H1 (cell line): ENCODE measurements at regions not wholly inside any gene's neighbourhood (a gene's known extent, or its start where the extent isn't known, plus 50 kb on each side); places are given as distances from the start of the nearest gene placed in this dataset.

Source experiments
- CTCF ChIA-PET: fragments of 300-600 bp; sonication (Branson Sonifier 250); formaldehyde crosslinking; loops from one replicate; lab custom pipeline; 2021; ENCODE audit not compliant: partially characterized antibody; lab: Charles Lee
- POLR2A ChIA-PET: fragments of 300-600 bp; sonication (Branson Sonifier 250); formaldehyde crosslinking; loops from one replicate; lab custom pipeline; 2021; ENCODE audit warnings: inconsistent platforms; ENCODE audit not compliant: partially characterized antibody; lab: Charles Lee
- DNase-seq, 2 experiments: peaks; one replicate each; pipeline versions ENCODE4 v3.0.0 to v3.0.0-alpha.2; 2010 to 2022; ENCODE audit warnings: low spot score in 2 of 2, low read depth in 1 of 2, mixed read lengths in 1 of 2
- FAIRE-seq: peaks from 2 replicates; lab custom pipeline; 2011; peaks lifted over from hg19 to GRCh38; lab: Jason Lieb, UNC
- H2AFZ ChIP-seq: 2 replicates; pipeline ENCODE4 v1.8.1; 2012; ENCODE audit warnings: low read length, inconsistent platforms
- H2AK5ac ChIP-seq: 2 replicates; pipeline ENCODE4 v1.6.1; 2013; ENCODE audit warnings: low read depth, low read length
- H2BK120ac ChIP-seq: replicated peaks from 2 replicates; pipeline ENCODE3; 2013; ENCODE audit warnings: low read depth, low read length, inconsistent platforms
- H2BK12ac ChIP-seq: 2 replicates; pipeline ENCODE4 v1.6.1; 2013; ENCODE audit warnings: low read depth, low read length
- H2BK15ac ChIP-seq: 2 replicates; pipeline ENCODE4 v1.6.1; 2013; ENCODE audit warnings: low read length
- H2BK20ac ChIP-seq: 2 replicates; pipeline ENCODE4 v1.6.1; 2013; ENCODE audit warnings: low read length
- H2BK5ac ChIP-seq: 2 replicates; pipeline ENCODE4 v1.6.1; 2013; ENCODE audit warnings: low read depth, low read length
- H3K14ac ChIP-seq: 2 replicates; pipeline ENCODE4 v1.6.1; 2013; ENCODE audit warnings: inconsistent platforms; ENCODE audit not compliant: insufficient read length
- H3K18ac ChIP-seq: 2 replicates; pipeline ENCODE4 v1.6.1; 2013; ENCODE audit warnings: low read length; ENCODE audit errors: extremely low read depth
- H3K23ac ChIP-seq: 2 replicates; pipeline ENCODE4 v1.6.1; 2013; ENCODE audit warnings: inconsistent platforms; ENCODE audit not compliant: insufficient read length
- H3K23me2 ChIP-seq: 2 replicates; pipeline ENCODE4 v1.6.1; 2013; ENCODE audit warnings: low read depth, low read length
- H3K27ac ChIP-seq: 2 replicates; pipeline ENCODE4 v1.6.1; 2011; ENCODE audit warnings: low read depth, low read length, inconsistent platforms
- H3K27me3 ChIP-seq, 4 experiments: replicated peaks in 1 of 4; 1 replicate in 1 of 4; 2 replicates in 3 of 4; pipeline versions ENCODE4 v1.6.1 to v1.8.1; 2011 to 2013; ENCODE audit warnings: low read length in 3 of 4, mild to moderate bottlenecking in 3 of 4, inconsistent platforms in 2 of 4, mixed read lengths in 2 of 4, moderate library complexity in 1 of 4; ENCODE audit not compliant: control insufficient read depth in 3 of 4, insufficient read depth in 3 of 4; ENCODE audit errors: extremely low read depth in 1 of 4
- H3K36me3 ChIP-seq, 4 experiments: 2 replicates each; pipeline versions ENCODE4 v1.6.1 to v1.8.1; 2011 to 2013; ENCODE audit warnings: mild to moderate bottlenecking in 4 of 4, low read length in 3 of 4, moderate library complexity in 2 of 4, control low read depth in 1 of 4, inconsistent platforms in 1 of 4; ENCODE audit not compliant: insufficient read depth in 4 of 4, control insufficient read depth in 2 of 4
- H3K4ac ChIP-seq: replicated peaks from 2 replicates; pipeline ENCODE3; 2013; ENCODE audit warnings: low read length, low read depth, mixed read lengths, inconsistent platforms; ENCODE audit not compliant: insufficient read length
- H3K4me1 ChIP-seq, 4 experiments: replicated peaks in 1 of 4; 1 replicate in 1 of 4; 2 replicates in 3 of 4; pipeline versions ENCODE4 v1.6.1 to v1.8.1; 2011 to 2013; ENCODE audit warnings: low read length in 3 of 4, inconsistent platforms in 2 of 4, mixed read lengths in 1 of 4; ENCODE audit not compliant: insufficient read depth in 4 of 4, control insufficient read depth in 3 of 4
- H3K4me2 ChIP-seq, 2 experiments: 2 replicates each; pipeline versions ENCODE4 v1.6.1 to v1.8.1; 2011 to 2013; ENCODE audit warnings: low read depth in 2 of 2, low read length in 2 of 2, control low read depth in 1 of 2, inconsistent platforms in 1 of 2, mild to moderate bottlenecking in 1 of 2; ENCODE audit not compliant: insufficient read depth in 1 of 2
- H3K4me3 ChIP-seq, 4 experiments: fragments of 200-600, 300-600 bp in 1 of 4; sonication (generic), shearing (Covaris generic), sonication (Bioruptor Twin) in 1 of 4; 2 replicates each; pipeline versions ENCODE4 v1.5.1 to v1.8.1; 2011 to 2016; ENCODE audit warnings: low read length in 4 of 4, low read depth in 3 of 4, control low read depth in 2 of 4, inconsistent platforms in 2 of 4, mild to moderate bottlenecking in 2 of 4, mixed read lengths in 1 of 4, moderate library complexity in 1 of 4; ENCODE audit not compliant: insufficient read depth in 2 of 4; ENCODE audit errors: extremely low read depth in 1 of 4
- H3K56ac ChIP-seq: replicated peaks from 2 replicates; pipeline ENCODE3; 2013; ENCODE audit warnings: low read depth, mild to moderate bottlenecking, mixed read lengths, low read length, inconsistent platforms; ENCODE audit not compliant: insufficient read length
- H3K79me1 ChIP-seq: 2 replicates; pipeline ENCODE4 v1.6.1; 2013; ENCODE audit warnings: low read depth, low read length, control low read depth
- H3K79me2 ChIP-seq, 2 experiments: 2 replicates each; pipeline versions ENCODE4 v1.6.1 to v1.8.1; 2012 to 2013; ENCODE audit warnings: low read length in 2 of 2, mild to moderate bottlenecking in 2 of 2, inconsistent platforms in 1 of 2; ENCODE audit not compliant: insufficient read depth in 2 of 2, control insufficient read depth in 1 of 2
- H3K9ac ChIP-seq, 4 experiments: replicated peaks in 1 of 4; 1 replicate in 1 of 4; 2 replicates in 3 of 4; pipeline versions ENCODE4 v1.6.1 to v1.8.1; 2011 to 2013; ENCODE audit warnings: low read depth in 3 of 4, low read length in 3 of 4, control low read depth in 2 of 4, mild to moderate bottlenecking in 2 of 4, moderate library complexity in 2 of 4, inconsistent platforms in 1 of 4; ENCODE audit errors: extremely low read depth in 1 of 4
- H3K9me3 ChIP-seq, 2 experiments: 2 replicates each; pipeline versions ENCODE4 v1.6.1 to v1.8.1; 2012 to 2013; ENCODE audit warnings: mild to moderate bottlenecking in 2 of 2, moderate library complexity in 2 of 2, control low read depth in 1 of 2, inconsistent platforms in 1 of 2, low read depth in 1 of 2, low read length in 1 of 2, mixed read lengths in 1 of 2; ENCODE audit not compliant: insufficient read depth in 2 of 2
- H4K20me1 ChIP-seq, 2 experiments: replicated peaks in 1 of 2; 2 replicates each; pipeline versions ENCODE3 to v1.8.1; 2011 to 2013; ENCODE audit warnings: inconsistent platforms in 2 of 2, low read length in 2 of 2, mild to moderate bottlenecking in 1 of 2; ENCODE audit not compliant: insufficient read depth in 2 of 2, control insufficient read depth in 1 of 2
- H4K5ac ChIP-seq: 2 replicates; pipeline ENCODE4 v1.6.1; 2013; ENCODE audit warnings: low read length, low read depth, mixed read lengths, inconsistent platforms; ENCODE audit not compliant: insufficient read length
- H4K8ac ChIP-seq: 2 replicates; pipeline ENCODE4 v1.8.0; 2013; ENCODE audit warnings: mild to moderate bottlenecking, moderate library complexity, low read length, inconsistent platforms; ENCODE audit not compliant: insufficient read depth; ENCODE audit errors: extremely low read depth
- H4K91ac ChIP-seq: replicated peaks from 2 replicates; pipeline ENCODE3; 2013; ENCODE audit warnings: low read length, mixed read lengths, inconsistent platforms; ENCODE audit not compliant: insufficient read length
- BACH1 ChIP-seq: IDR thresholded peaks from 2 replicates; pipeline ENCODE4 v1.6.1; 2012; ENCODE audit warnings: low read length, improper control_type of control experiment
- CBX5 ChIP-seq: fragments of 300-800, 300-1000 bp; sonication (generic); IDR thresholded peaks from 2 replicates; pipeline ENCODE4 v1.7.1; 2016; ENCODE audit warnings: antibody characterized with exemption, low read length, low read depth
- EGR1 ChIP-seq: IDR thresholded peaks from 2 replicates; pipeline ENCODE4 v1.6.1; 2011; ENCODE audit warnings: low read depth, low read length, borderline replicate concordance
- FOSL1 ChIP-seq: IDR thresholded peaks from 2 replicates; pipeline ENCODE4 v1.6.1; 2011; ENCODE audit warnings: mild to moderate bottlenecking, low read depth, low read length, moderate library complexity; ENCODE audit not compliant: insufficient read depth
- GABPA ChIP-seq: IDR thresholded peaks from 2 replicates; pipeline ENCODE4 v1.6.1; 2011; ENCODE audit warnings: mild to moderate bottlenecking, low read length, moderate library complexity, borderline replicate concordance; ENCODE audit not compliant: insufficient read depth
- KDM1A ChIP-seq: fragments of 200-600, 300-600 bp; sonication (generic); IDR thresholded peaks from 2 replicates; pipeline ENCODE4 v1.7.1; 2016; ENCODE audit warnings: mild to moderate bottlenecking, low read length, borderline replicate concordance
- MAX ChIP-seq: IDR thresholded peaks from 2 replicates; pipeline ENCODE4 v1.6.1; 2012; ENCODE audit warnings: inconsistent platforms
- NANOG ChIP-seq: IDR thresholded peaks from 2 replicates; pipeline ENCODE4 v1.6.1; 2011; ENCODE audit warnings: low read length, low read depth, mild to moderate bottlenecking, inconsistent platforms; ENCODE audit not compliant: insufficient read depth, poor library complexity, severe bottlenecking
- PHF8 ChIP-seq: fragments of 200-600 bp; sonication (generic); conservative IDR thresholded peaks from 2 replicates; pipeline ENCODE4 v1.7.1; 2012; ENCODE audit warnings: low read depth, mild to moderate bottlenecking, inconsistent platforms, low read length, moderate library complexity
- POLR2A ChIP-seq, 2 experiments: IDR thresholded peaks; 1 replicate in 1 of 2; 2 replicates in 1 of 2; pipeline ENCODE4 v1.6.1; 2011; ENCODE audit warnings: low read depth in 2 of 2, low read length in 2 of 2, mild to moderate bottlenecking in 2 of 2; ENCODE audit errors: control extremely low read depth in 1 of 2
- POU5F1 ChIP-seq: IDR thresholded peaks from 2 replicates; pipeline ENCODE4 v1.6.1; 2011; ENCODE audit warnings: low read depth, mild to moderate bottlenecking, low read length, moderate library complexity
- SIX5 ChIP-seq: IDR thresholded peaks from 2 replicates; pipeline ENCODE4 v1.6.1; 2011; ENCODE audit warnings: mild to moderate bottlenecking, low read depth, low read length
- YY1 ChIP-seq: IDR thresholded peaks from 2 replicates; pipeline ENCODE4 v1.6.1; 2011; ENCODE audit warnings: low read depth, mild to moderate bottlenecking, low read length

DNA sequence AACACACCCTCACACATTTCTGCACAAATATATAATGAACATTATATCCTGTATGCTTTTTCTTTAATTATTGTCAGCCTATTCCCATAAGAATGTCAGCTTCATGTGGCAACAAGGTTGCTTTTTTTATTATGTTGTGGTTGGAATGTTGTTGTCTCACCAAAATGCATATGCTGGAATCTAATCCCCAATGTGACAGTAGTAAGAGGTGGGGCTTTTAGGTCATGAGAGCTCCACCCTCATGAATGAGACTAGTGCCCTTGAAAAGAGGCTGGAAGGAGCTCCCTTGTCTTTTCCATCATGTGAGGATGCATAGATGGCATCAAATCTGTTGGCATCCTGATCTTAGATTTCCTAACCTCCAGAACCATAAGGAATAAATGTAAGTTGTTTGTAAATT is 131.3 kb upstream of the IRX6 start:
- no peak overlapping the region for H2AK5ac ChIP-seq
- CTCF ChIA-PET: interaction anchor here (2.6 kb wide), 1 partner anchor 11 kb away, joined by 8 read pairs; no protein-coding TSS in a partner anchor
- POLR2A ChIA-PET: no interaction called here
- H3K4ac ChIP-seq: no peak overlapping the region
- no peak overlapping the region for H2BK120ac ChIP-seq
- no peak overlapping the region for H2BK12ac ChIP-seq
- FAIRE-seq (no peak), DNase-seq (no peak)
- H3K4me3 ChIP-seq: no peak overlapping the region
- H2AFZ ChIP-seq: no peak overlapping the region
- peaks cover 1 to 14% (median 9%) of the 10 kb centered on the region in 4 experiments; a peak in 4 of 7 replicates for H3K4me1 ChIP-seq
- no peak overlapping the region for H4K91ac ChIP-seq
- no peak overlapping the region for H2BK20ac ChIP-seq
- H2BK15ac ChIP-seq: no peak overlapping the region
- no peaks in the 10 kb centered on the region for H3K36me3 ChIP-seq
- no peaks in the 10 kb centered on the region for H3K79me2 ChIP-seq
- H3K79me1 ChIP-seq: no peaks in the 10 kb centered on the region
- no peak overlapping the region for H3K9ac ChIP-seq
- no peak overlapping the region for H4K8ac ChIP-seq
- H3K27ac ChIP-seq: no peak overlapping the region
- no peak overlapping the region for H3K23ac ChIP-seq
- no peak overlapping the region for H3K4me2 ChIP-seq
- H3K18ac ChIP-seq: no peak overlapping the region
- H4K20me1 ChIP-seq: no peaks in the 10 kb centered on the region
- no peak overlapping the region for H3K56ac ChIP-seq
- no peak overlapping the region for H3K14ac ChIP-seq
- no peak for TF ChIP-seq KDM1A
- no peak for TF ChIP-seq POU5F1
- no peak for TF ChIP-seq GABPA
- TF ChIP-seq PHF8: no peak
- no peak for TF ChIP-seq YY1
- TF ChIP-seq FOSL1: no peak
- TF ChIP-seq BACH1: no peak
- no peak for TF ChIP-seq EGR1
- no peak for TF ChIP-seq POLR2A (IDR thresholded peaks at IDR 0.05; ENCODE audit: control extremely low read depth in 1 of 2, low read depth in 2 of 2, low read length in 2 of 2)
- TF ChIP-seq SIX5: no peak
- no peak for TF ChIP-seq CBX5
- no peak for TF ChIP-seq NANOG
- TF ChIP-seq MAX: no peak
- H3K9me3 ChIP-seq: peaks cover 0 to 13% of the 10 kb centered on the region in 2 experiments; a peak in 2 of 4 replicates
- no peaks in the 10 kb centered on the region; the same call in 1 of the 2 replicates for H3K23me2 ChIP-seq
- H4K5ac ChIP-seq: no peak overlapping the region
- no peak overlapping the region for H2BK5ac ChIP-seq
- H3K27me3 ChIP-seq: no peaks in the 10 kb centered on the region
